HuH-7 (cell line): ENCODE measurements at regions not wholly inside any gene's neighbourhood (a gene's known extent, or its start where the extent isn't known, plus 50 kb on each side); places are given as distances from the start of the nearest gene placed in this dataset.

Experiments
- DNase-seq: peaks from one replicate; pipeline ENCODE4 v3.0.0; 2011; ENCODE audit warnings: low spot score

DNA sequence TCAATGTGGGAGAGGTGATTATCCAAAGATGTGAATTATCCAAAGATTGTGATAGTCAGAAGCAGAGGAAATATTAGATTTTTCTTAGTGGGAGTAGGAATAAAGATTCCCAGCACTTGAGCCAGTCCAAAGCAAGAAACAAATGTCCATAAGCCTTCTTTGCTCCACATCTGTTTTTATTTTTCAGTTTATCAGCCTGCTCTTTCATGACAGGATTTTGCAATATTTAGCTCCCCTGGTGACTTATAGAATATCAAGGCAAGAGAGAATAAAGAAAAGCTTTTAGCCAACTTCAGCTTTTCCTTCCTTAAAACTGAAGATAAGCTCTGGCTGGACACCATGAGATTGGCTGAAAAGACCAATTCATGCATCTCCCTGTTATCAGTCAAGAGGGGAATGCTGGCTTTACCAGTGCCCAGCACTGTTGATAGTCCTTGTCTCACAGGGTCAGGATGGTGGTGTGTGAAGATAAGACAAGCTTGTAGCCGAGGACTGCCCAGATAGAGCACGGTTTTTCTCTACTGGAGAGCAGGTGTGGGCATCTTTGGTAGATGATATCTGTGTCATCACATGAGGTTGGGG, 706.5 kb downstream of the KCNJ2 start:
- DNase-seq: no peak

DNA sequence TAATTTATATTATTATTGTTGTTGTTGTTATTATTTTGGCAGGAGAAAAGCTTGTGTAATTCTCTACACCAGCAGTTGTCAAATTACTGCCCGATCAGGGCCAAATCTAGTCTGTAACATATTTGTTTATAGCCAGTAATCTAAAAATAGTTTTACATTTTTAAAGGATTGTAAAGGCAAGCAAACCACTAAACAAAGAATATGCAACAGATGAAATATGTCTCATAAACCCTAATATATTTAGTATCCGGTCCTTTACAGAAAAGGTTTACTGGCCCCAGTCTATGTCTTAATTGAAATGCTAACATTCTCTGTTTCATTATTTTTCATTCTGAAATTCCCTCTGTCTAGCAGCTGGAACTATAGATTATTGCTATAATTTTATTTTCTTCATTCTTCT, 709.5 kb downstream of the KCNJ2 start:
- DNase-seq: no peak

DNA sequence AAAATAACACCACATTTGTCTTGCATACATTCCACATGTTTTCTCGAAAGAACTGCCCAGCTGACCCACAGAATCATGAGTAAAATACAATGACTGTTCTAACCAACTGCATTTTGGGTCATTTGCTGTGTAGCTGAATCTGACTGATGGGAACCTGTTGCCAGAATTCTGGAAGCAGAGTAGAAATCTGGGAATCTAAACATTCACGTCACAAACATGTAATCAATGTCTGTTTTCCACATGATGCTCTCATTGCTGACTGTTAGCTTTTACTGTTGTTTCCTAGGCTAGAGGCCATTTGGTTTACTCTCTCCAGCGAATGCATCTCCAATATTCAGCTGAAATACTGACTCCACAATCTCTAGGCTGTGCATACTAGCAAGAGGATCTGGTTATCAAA, 710.1 kb downstream of the KCNJ2 start:
- no peak for DNase-seq

DNA sequence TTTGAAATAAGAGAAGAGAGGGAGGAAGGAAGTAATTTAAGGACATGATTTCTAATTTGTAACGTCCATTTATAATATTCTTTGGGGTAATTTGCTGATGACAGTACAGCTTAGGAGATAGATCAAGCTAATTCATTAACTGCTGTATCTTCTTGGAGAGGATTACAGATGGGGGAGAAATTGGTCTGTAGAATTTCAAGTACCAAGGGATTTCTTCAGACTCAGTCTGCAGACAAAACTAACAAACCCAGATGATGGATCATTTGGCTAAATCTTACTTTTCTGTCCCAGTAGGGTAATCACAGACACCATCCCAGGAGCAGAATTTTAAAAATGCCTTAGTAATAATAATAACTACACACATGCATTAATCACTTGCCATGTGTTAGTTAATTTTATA, 711.8 kb downstream of the KCNJ2 start:
- DNase-seq: no peak

DNA sequence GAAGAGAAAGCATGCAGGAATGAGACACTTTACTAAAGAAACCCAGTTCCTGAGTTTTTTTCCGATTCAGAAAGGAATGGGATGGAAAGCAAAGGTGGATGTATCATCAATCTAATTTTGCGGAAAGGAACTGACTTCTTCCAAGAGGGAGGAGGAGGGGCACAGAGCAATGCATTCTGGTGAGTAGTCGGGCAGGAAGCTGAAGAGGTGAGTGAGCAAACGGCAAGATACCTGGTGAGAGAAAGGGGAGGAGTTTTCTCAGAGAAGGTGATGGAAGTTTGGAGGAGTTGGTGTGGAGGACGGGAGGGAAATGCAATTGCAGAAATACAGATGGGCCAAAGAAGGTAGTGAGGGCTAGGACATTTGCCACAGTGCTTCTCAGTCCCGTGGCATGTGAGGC, 713.2 kb downstream of the KCNJ2 start:
- no peak for DNase-seq

DNA sequence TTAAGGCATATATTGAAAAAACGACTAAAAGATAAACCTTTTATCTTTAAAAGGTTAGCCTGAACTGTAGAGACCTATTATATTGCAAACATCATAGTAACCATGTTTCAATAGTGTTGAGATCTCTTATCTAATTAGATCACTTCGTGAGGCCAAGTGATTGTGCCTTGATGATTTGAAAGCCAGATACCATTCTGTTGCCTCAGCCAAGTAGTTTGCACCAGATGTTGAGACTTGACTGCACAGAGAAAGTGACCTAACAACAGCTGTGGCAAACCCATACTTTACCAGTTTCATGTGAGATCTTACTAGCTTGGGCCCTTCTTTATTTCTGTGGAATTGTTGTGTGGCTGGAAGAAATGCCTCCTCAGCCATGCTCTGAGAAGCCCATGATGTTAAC, 717.3 kb downstream of the KCNJ2 start:
- DNase-seq: no peak

DNA sequence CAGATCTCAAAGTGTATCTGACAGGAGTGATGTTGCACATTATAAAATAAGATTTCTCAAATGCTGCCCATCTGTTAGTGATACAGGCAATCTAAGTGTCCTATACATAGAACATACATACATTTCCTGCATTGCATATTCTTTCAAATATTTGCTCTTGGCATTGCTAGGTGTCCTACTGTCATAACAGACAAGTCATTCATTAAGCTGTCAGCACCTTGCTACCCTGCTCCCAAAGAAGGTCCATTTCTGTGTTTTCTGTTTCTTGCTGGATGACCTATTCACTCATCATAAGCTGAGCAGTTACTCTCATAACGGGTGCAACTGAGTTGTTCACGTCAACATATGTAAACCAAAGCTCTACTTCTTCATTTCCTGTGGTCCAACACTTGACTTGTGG, 719.0 kb downstream of the KCNJ2 start:
- DNase-seq: no peak

DNA sequence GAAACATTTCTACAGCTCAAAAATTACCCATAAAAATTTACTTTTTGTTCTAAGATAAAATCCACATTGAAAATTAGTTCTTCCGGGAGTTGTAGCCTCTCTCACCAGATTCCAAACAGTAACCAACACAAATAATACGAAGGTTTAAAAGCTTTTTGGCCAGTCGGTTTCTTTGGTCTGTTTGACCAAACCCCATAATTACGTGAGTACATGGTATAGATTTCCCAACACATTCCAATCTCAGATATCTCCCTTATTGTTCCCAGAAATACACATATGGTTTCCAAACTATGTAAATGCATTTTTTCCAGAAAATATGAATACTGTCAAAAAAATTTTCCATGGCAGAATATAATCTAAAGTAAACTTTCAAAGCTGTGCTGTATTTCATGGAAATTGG, 722.0 kb downstream of the KCNJ2 start:
- no peak for DNase-seq

DNA sequence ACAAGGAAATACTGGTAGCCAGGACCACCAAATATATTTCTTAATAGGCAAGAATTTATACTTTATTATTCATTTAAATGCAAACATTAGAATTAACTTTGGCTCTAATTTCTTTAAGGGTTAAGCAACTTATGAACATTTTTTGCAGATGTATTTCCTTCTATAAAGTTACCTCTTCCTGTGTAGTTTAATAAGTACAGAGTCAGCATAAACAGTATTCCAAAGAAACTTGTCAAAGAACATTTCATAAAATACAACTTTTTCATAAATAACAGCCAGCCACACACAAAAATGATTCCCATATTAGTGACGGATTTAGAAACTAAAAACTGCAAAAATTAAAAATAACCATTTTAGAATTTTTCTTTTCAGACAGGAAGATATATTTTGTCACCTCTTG, 723.2 kb downstream of the KCNJ2 start:
- DNase-seq: no peak

DNA sequence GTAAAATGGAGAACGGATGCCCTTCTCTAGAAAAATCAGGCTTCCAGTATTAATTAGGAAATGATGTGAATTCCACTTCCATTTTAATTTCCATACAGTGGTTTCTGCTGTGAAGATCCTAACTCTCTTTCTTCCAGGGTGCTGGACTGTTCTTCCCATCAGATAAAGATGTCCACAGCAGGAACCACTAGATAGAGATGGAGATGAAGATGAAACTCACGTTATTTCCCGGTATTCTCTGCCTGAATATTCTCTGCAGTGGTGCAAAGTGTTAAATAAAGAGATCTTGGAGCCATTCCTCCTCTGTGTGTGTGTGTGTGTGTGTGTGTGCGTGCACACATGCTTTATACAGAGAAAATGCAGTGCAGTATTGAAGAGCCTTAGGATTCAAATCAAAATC, 727.5 kb downstream of the KCNJ2 start:
- no peak for DNase-seq

DNA sequence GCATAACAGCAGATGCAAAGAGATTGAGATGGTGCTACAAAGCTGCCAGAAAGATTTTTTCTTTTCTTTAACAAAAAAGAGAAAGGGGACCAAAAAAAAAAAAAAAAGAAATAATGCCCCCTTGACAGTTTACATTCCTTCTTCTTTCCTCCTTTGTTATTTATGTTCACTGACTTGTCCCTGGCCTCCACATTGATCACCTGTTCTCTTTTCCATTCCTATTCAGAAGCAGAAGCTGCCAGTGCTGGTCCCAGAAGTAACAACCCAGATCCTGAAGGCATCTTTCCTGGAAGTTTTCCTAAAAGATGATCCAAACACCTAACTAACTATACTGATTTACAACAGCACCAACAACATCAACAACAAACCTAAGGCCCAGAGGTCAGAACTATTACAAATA, 728.1 kb downstream of the KCNJ2 start:
- no peak for DNase-seq

DNA sequence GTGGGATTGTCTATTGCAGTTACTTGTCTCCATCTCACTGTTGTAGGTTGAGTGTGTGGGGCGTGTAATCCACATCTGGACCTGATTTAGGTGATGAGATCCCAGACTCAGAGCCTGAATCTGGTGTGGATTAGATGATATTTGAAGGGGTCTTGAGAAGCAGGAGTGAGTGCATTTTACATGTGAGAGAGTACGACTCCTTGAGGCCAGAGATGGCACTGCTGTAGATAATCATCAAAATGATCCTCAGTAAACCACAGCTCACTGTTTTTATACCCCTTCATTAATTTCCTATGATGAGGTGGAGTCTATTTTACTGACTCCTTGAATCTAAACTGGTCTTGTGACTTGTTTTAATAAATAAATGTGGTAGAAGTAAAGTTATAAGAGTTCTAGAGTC, 732.5 kb downstream of the KCNJ2 start:
- DNase-seq: no peak

DNA sequence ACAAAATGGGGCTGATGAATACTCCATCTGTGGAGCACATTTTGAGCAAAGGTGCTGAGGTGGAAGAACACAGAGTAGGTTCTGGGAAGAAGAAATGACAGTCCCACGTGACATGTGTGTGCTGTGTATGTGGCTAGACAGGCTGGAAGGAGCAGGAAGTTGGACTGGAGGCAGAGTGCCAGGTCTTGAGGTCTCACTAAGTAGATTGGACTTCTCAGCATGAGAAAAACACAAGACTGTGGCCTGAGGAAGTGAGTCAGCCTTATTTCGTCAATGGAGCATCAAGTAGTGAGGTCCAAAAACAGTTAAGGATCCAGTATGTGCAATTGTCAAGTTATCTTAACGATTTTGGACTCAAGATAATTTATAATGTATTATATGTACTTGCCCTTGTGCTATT, 736.5 kb downstream of the KCNJ2 start:
- DNase-seq: no peak

DNA sequence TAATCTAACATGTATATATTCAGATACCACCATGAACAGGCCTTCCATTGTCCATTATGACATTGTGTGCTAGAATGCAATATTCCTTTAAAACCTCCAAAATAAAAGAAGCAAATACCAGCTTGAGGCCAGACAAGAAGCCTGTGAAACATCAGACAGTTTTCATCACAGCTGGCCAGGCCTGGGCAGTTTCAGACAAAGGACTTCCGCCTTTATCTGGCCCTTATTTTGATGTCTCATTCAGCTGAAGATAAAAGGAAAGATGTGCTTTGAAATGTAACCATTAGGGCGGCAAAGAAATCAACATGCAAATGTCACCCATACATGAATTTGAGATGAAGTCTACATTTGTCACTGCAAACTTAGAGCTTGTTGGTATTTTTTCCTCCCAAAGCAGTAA, 737.5 kb downstream of the KCNJ2 start:
- DNase-seq: no peak

DNA sequence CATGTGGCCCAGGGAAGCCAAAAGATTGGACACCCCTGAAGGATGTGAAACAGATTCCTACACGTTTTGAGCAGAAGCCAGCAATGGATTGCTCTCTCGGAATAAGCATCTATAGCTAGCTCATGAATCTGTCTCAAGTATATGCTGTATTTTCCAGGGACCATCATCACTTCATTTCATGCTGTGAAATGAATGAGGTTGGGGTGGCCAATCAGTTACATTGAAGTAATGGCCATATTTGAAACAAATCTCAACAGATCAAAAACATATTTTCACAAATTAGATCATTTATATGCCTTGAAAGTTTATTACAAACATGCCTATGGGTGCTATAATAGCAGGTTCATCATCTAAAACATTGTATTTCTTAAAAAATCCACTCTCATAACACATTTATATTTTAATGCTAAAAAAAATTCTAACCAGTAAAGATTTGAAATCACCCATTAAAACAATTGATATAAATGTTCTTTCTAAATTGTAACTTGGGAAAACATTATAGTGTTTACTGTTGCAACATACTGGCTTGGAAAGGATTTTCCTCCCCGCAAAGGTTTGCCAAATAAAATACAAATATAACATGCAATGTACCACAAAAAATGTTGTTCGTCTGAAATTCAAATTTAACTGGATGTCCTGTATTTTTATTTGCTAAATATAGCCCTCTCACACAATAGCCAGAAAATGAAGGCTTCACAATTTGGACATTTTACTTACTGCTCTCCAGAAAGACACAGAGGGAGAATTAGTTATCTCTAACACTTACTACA, 743.6 kb downstream of the KCNJ2 start:
- DNase-seq: no peak

DNA sequence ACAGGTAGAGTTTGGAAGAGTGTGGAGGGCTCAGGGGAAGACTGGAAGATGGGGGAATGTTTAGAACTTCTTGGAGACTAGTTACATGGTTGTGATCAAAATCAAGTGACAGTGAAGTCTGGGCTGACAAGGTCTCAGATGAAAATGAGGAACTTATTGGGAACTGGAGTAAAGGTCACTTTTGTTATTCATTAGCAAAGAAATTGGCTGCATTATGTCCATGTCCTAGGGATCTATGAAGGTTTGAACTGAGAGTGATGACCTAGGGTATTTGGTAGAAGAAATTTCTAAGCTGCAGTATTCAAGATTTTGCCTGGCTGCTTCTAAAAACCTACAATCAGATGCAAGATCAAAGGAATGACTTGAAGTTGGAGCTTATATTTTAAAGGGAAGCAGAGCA, 747.1 kb downstream of the KCNJ2 start:
- no peak for DNase-seq

DNA sequence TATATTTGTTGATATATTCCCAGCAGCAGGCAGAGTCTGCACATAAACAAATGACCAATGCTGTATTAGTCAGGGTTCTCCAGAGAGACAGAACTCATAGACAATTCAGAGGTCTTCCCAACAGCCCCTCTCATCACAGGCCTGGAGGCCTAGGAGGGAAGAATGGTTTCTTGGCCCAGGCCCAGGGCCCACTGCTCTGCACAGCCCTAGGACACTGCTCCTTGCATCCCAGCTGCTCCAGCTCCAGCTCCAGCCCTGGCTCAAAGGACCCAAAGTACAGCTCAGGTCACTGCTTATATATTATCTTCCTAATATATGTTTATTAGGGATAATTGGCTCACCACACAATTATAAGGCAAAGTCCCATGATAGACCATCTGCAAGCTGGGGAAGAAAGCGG, 749.9 kb downstream of the KCNJ2 start:
- no peak for DNase-seq

DNA sequence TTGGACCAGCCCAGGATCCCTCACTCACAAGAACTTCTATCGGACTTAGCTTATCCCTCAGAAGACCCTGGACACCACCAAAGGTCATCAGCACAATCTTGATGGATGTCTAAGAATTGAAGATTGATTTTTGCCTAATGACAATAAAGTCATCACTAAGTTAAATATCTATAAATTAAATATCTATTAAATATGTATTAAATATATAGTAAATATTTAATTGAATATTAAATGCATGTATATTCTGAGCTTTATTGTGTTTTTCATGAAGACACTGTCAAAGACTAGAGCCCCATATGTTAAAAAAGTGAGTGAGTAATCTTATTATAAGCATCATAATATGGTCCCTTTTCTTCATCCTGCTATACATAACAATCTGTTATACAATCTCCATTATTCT, 751.1 kb downstream of the KCNJ2 start:
- no peak for DNase-seq

DNA sequence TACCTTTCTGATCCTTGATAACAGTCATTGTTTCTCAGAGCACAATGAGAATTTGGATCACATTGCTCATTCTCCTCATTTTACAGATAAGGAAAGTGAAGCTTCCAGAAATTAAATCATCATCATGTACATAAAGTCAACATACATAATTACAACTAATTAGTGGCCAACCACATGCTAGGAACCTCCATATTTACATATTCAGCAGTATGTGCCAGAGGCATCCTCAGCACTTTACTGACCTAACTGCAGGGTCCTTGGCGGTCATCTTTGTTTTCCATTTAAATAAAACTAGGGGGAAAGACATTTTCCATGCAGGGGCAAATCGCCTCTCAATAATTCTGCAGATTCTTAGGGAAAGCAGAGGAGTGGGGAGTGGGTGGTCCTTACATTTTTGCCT, 752.9 kb downstream of the KCNJ2 start:
- DNase-seq: no peak

DNA sequence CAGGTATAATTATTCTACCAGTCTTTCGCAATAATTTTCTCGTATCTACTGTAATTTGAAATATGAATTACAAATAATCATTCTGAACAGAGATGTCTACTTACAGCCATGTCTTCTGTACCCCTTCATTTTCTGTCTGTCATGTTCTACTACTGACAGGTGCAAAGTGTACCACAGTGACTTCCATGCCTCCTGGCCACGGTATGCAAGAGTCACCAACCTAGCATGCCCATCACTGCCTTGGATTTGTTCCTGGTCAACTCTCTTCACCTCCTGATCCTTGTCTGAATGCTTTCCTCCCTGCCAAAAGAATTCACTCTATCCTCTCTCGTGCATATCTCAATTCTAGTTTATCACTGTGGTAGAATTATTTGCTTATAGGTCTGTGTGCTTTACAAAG, 755.4 kb downstream of the KCNJ2 start:
- DNase-seq: no peak

DNA sequence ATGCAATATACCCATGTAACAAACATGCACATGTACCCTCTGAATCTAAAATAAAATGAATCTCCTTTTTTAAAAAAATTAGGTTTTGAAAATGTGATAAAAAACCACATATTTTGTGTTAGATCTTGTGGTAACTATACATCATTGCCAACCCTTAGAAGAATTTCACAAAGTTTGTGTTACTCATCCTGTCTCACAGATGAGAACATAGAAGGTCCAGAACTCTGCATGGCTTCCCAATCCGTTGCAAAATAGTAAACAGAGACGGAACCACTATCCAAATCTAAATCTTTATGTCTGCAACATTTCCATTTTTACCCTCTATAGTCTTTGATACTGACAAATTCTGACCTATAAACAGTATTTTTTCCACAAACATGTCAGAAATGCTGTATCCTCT, 759.9 kb downstream of the KCNJ2 start:
- no peak for DNase-seq

DNA sequence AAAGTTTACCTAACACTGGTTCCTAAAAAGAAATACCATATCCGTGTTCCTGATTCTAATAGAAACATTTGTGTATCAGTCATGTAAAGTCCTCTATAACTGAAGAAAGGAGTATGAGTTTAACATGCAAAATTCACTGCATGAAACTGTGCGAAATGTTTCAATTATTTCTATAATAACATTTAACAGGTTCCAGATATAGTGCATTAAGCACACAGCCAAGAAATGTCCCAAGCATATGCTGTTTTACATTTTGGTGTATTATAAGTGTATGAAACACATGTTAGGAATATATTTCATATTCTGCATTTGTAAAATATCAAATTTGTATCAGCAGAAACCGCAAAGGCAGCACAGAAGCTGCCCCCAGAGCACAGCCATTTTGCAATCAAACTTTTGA, 764.9 kb downstream of the KCNJ2 start:
- DNase-seq: no peak

DNA sequence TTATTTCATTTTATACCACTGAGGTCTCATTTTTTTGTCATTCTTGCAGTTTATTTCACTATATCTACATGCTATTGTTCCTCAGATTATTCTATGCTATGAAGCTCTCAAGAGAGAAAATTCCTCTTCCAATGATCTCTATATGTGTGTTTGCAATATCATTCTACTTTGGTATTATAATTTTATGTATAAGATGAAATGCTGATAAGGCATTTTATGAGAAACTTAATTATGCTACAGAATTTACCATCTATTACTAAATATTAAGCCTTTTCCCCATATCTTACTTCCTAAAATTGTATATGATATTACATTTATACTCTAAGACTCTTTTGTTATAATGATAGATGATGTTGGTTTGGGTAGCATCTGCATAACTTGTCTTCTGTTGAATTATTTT, 765.5 kb downstream of the KCNJ2 start:
- DNase-seq: no peak

DNA sequence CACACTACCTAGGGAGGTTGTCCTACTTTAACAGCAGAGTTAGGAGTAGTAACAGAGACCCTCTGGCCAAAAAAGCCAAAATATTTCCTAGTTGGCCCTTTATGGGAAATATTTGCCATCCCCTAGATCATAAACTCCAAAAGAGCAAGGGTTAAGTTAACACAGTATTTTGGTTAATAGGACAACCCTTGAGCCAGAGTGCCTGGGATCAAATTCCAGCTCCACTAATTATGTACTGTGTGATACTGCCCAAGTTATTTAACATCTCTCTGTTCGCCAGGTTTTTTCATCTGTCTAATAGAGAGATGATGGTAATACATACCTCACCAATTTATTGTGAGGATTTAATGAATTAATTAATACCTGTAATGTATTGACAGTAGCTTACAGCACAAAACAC, 767.4 kb downstream of the KCNJ2 start:
- DNase-seq: no peak
